ENCODE measurements at regions not wholly inside any gene's neighbourhood (a gene's known extent, or its start where the extent isn't known, plus 50 kb on each side); places are given as distances from the start of the nearest gene placed in this dataset.

GRCh38 chr16:85415196-85416090, 197.7 kb upstream of the GSE1 start:
- peak; percentile 8 for DNase-seq

GRCh38 chr16:85416228-85417109, 196.7 kb upstream of the GSE1 start:
- peak; percentile 73 for DNase-seq

GRCh38 chr16:85417156-85417860, 195.8 kb upstream of the GSE1 start:
- peak; percentile 15 for DNase-seq

GRCh38 chr16:85418978-85419491, 194.1 kb upstream of the GSE1 start:
- peak; percentile 7 for DNase-seq

- DNase-seq = peak; percentile 9
These were observed 193.4 kb upstream of the GSE1 start for GRCh38 chr16:85419503-85420408.

GRCh38 chr16:85420501-85421337, 192.4 kb upstream of the GSE1 start:
- DNase-seq = peak; percentile 77

GRCh38 chr16:85421338-85422195, 191.6 kb upstream of the GSE1 start:
- peak; percentile 14 for DNase-seq

- peak; percentile 6 for DNase-seq
These were observed 190.9 kb upstream of the GSE1 start for GRCh38 chr16:85422196-85422631.

- DNase-seq = peak; percentile 12
These were observed 190.2 kb upstream of the GSE1 start for GRCh38 chr16:85422632-85423550.

GRCh38 chr16:85423631-85424030, 189.5 kb upstream of the GSE1 start:
- DNase-seq = no peak

GRCh38 chr16:85424260-85425073, 188.7 kb upstream of the GSE1 start:
- DNase-seq = peak; percentile 9

GRCh38 chr16:85425074-85425662, 188.0 kb upstream of the GSE1 start:
- peak; percentile 8 for DNase-seq

- DNase-seq = no peak
These were observed 186.3 kb upstream of the GSE1 start for GRCh38 chr16:85426806-85427205.

GRCh38 chr16:85428168-85428898, 184.8 kb upstream of the GSE1 start:
- peak; percentile 51 for DNase-seq

- peak; percentile 11 for DNase-seq
These were observed 184.0 kb upstream of the GSE1 start for GRCh38 chr16:85428899-85429775.
